K562 (cell line): ENCODE measurements at regions not wholly inside any gene's neighbourhood (a gene's known extent, or its start where the extent isn't known, plus 50 kb on each side); places are given as distances from the start of the nearest gene placed in this dataset.
A peak's percentile ranks its signal among the peaks of the same experiment; 100 is the strongest.

Experiments
- ATAC-seq: fragments of 200-7000 bp; cut with Tn5 transposase; 3 replicates; pipeline ENCODE4 v1.9.1; 2020; ENCODE audit warnings: moderate library complexity
- BruUV-seq: library from RNA; stranded (reverse); fragments of 400-500 nt; replicated peaks from 2 replicates; lab custom pipeline; 2021; lab: Mats Ljungman, UMichigan
- CTCF ChIA-PET: fragments of 300-600 bp; formaldehyde crosslinking; extraction: SDS; loops from one replicate; lab custom pipeline; 2021; ENCODE audit warnings: low intra/inter-chr PET ratio; lab: Yijun Ruan, JAX
- POLR2A ChIA-PET: fragments of 300-600, 350-650 bp; sonication (Branson Sonifier 250); formaldehyde crosslinking; extraction: SDS; loops from one replicate; lab custom pipeline; 2021; ENCODE audit warnings: antibody characterized with exemption, inconsistent platforms; lab: Yijun Ruan, JAX
- DNase-seq, 4 experiments: peaks; one replicate each; pipeline versions ENCODE4 v3.0.0 to v3.0.0-alpha.2; 2011 to 2018; ENCODE audit warnings: low spot score in 3 of 4, mixed read lengths in 3 of 4; ENCODE audit errors: extremely low read depth in 1 of 4
- FAIRE-seq: peaks from 2 replicates; lab custom pipeline; 2011; peaks lifted over from hg19 to GRCh38; lab: Jason Lieb, UNC
- H2AFZ ChIP-seq: 2 replicates; pipeline ENCODE4 v1.6.0; 2011; ENCODE audit warnings: low read depth, low read length, control low read depth, inconsistent platforms
- H3K27ac ChIP-seq: fragments of 200-600 bp; 3 replicates; pipeline ENCODE4 v1.8.0; 2011; ENCODE audit warnings: low read depth, mild to moderate bottlenecking, control low read depth, inconsistent platforms, low read length, moderate library complexity, mixed read lengths; ENCODE audit errors: extremely low read depth
- H3K27me3 ChIP-seq, 2 experiments: fragments of 300-600 bp in 1 of 2; 2 replicates in 1 of 2; 3 replicates in 1 of 2; pipeline versions ENCODE4 v1.6.0 to v1.8.0; 2011; ENCODE audit warnings: inconsistent platforms in 2 of 2, low read length in 2 of 2, mild to moderate bottlenecking in 1 of 2, mixed read lengths in 1 of 2, moderate library complexity in 1 of 2; ENCODE audit not compliant: control insufficient read depth in 2 of 2, insufficient read depth in 2 of 2
- H3K36me3 ChIP-seq: fragments of 300-600 bp; 3 replicates; pipeline ENCODE4 v1.8.0; 2011; ENCODE audit warnings: mild to moderate bottlenecking, low read length, inconsistent platforms; ENCODE audit not compliant: control insufficient read depth, insufficient read depth
- H3K4me1 ChIP-seq, 2 experiments: fragments of 200-600 bp in 1 of 2; replicated peaks in 1 of 2; 2 replicates in 1 of 2; 3 replicates in 1 of 2; pipeline versions ENCODE4 v1.5.1 to v1.8.0; 2011; ENCODE audit warnings: inconsistent platforms in 2 of 2, low read length in 2 of 2, mild to moderate bottlenecking in 1 of 2, mixed read lengths in 1 of 2, moderate library complexity in 1 of 2; ENCODE audit not compliant: control insufficient read depth in 2 of 2, insufficient read depth in 2 of 2
- H3K4me2 ChIP-seq: 2 replicates; pipeline ENCODE4 v1.6.1; 2011; ENCODE audit warnings: low read length, control low read depth, inconsistent platforms, mixed read lengths; ENCODE audit not compliant: insufficient read depth
- H3K4me3 ChIP-seq: fragments of 200-600 bp; sonication (generic), shearing (Covaris generic); 2 replicates; pipeline ENCODE4 v1.5.1; 2016; ENCODE audit warnings: control low read depth, inconsistent platforms
- H3K79me2 ChIP-seq: fragments of 200-600 bp; 3 replicates; pipeline ENCODE4 v1.8.0; 2011; ENCODE audit warnings: low read length, inconsistent platforms; ENCODE audit not compliant: control insufficient read depth, insufficient read depth
- H3K9ac ChIP-seq, 2 experiments: 2 replicates each; pipeline versions ENCODE4 v1.6.0 to v1.6.1; 2011; ENCODE audit warnings: low read depth in 2 of 2, low read length in 2 of 2, control low read depth in 1 of 2, inconsistent platforms in 1 of 2, mild to moderate bottlenecking in 1 of 2, mixed read lengths in 1 of 2; ENCODE audit not compliant: insufficient read depth in 1 of 2
- H3K9me1 ChIP-seq: one replicate; pipeline ENCODE4 v1.6.0; 2011; ENCODE audit warnings: inconsistent platforms, mild to moderate bottlenecking, low read length, moderate library complexity; ENCODE audit not compliant: control insufficient read depth, insufficient read depth
- H3K9me3 ChIP-seq: replicated peaks from 2 replicates; pipeline ENCODE4 v1.5.1; 2011; ENCODE audit warnings: low read depth, low read length, inconsistent platforms; ENCODE audit not compliant: control insufficient read depth, insufficient read depth
- H4K20me1 ChIP-seq: replicated peaks from 2 replicates; pipeline ENCODE4 v1.6.1; 2011; ENCODE audit warnings: low read length, inconsistent platforms, mixed read lengths; ENCODE audit not compliant: control insufficient read depth, insufficient read depth
- ATF1 ChIP-seq, 2 experiments: fragments of 450-650 bp in 1 of 2; IDR thresholded peaks; 2 replicates each; pipeline ENCODE4 v1.6.1; 2016; ENCODE audit warnings: missing compliant biosample characterization in 1 of 2, missing genetic modification characterization in 1 of 2
- CBFA2T3 ChIP-seq: fragments of 450-650 bp; IDR thresholded peaks from 2 replicates; pipeline ENCODE4 v1.6.1; 2017
- CHD4 ChIP-seq: fragments of 200-600 bp; sonication (generic); IDR thresholded peaks from 3 replicates; pipeline ENCODE4 v1.6.1; 2012; ENCODE audit warnings: low read depth, mild to moderate bottlenecking, mixed read lengths, low read length, inconsistent platforms; ENCODE audit not compliant: insufficient read depth, insufficient replicate concordance, poor library complexity, severe bottlenecking
- EZH2 ChIP-seq: IDR thresholded peaks from 2 replicates; pipeline ENCODE4 v1.6.1; 2012; ENCODE audit warnings: low read depth, mild to moderate bottlenecking, inconsistent platforms, low read length, borderline replicate concordance
- FOXA1 ChIP-seq: fragments of 450-650 bp; IDR thresholded peaks from 2 replicates; pipeline ENCODE4 v1.6.1; 2016; ENCODE audit warnings: mild to moderate bottlenecking, borderline replicate concordance
- FOXK1 ChIP-seq: sonication (generic); formaldehyde crosslinking; IDR thresholded peaks from 2 replicates; pipeline ENCODE4 v1.8.0; 2022; ENCODE audit warnings: missing genetic modification reagents, mild to moderate bottlenecking, borderline replicate concordance
- KDM1A ChIP-seq, 2 experiments: fragments of 450-650 bp; IDR thresholded peaks; 2 replicates each; pipeline ENCODE4 v1.6.1; 2016; ENCODE audit warnings: mild to moderate bottlenecking in 2 of 2
- NELFE ChIP-seq: IDR thresholded peaks from 2 replicates; pipeline ENCODE4 v1.6.1; 2011; ENCODE audit warnings: mild to moderate bottlenecking; ENCODE audit not compliant: insufficient read depth, insufficient read length
- TAF9B ChIP-seq: fragments of 450-650 bp; IDR thresholded peaks from 2 replicates; pipeline ENCODE4 v1.6.1; 2018; ENCODE audit warnings: mild to moderate bottlenecking; ENCODE audit not compliant: partially characterized antibody
- TCF7 ChIP-seq: sonication (generic); IDR thresholded peaks from 2 replicates; pipeline ENCODE4 v1.6.1; 2016; ENCODE audit warnings: antibody characterized with exemption, borderline replicate concordance
- ZBTB1 ChIP-seq: sonication (generic); formaldehyde crosslinking; IDR thresholded peaks from 2 replicates; pipeline ENCODE4 v1.8.1; 2023; ENCODE audit warnings: missing genetic modification reagents, low read depth, mild to moderate bottlenecking, borderline replicate concordance
- ZNF232 ChIP-seq: sonication (generic); formaldehyde crosslinking; IDR thresholded peaks from 2 replicates; pipeline ENCODE4 v1.8.0; 2022; ENCODE audit warnings: mild to moderate bottlenecking, missing genetic modification reagents
- ZNF277 ChIP-seq: fragments of 250-450 bp; sonication (Bioruptor Pico); IDR thresholded peaks from 2 replicates; pipeline ENCODE4 v1.8.0; 2022; ENCODE audit warnings: inconsistent platforms, mild to moderate bottlenecking, moderate library complexity, borderline replicate concordance
- ZNF444 ChIP-seq: fragments of 250-450 bp; sonication (Bioruptor Pico); IDR thresholded peaks from 2 replicates; pipeline ENCODE4 v1.4.0; 2020; ENCODE audit warnings: mild to moderate bottlenecking, moderate library complexity
- WGBS: fragments of 100-300 bp; shearing (Covaris generic); methylation state at CpG from one replicate; pipeline ENCODE4 v1.1.6; 2016; ENCODE audit warnings: low coverage, mixed read lengths; ENCODE audit not compliant: insufficient coverage; ENCODE audit errors: missing lambda C conversion rate; 5-methylcytosine and 5-hydroxymethylcytosine counted together
- in situ Hi-C: fragments of 300-500 bp; cut with MboI; formaldehyde crosslinking; loops from 4 replicates; pipeline ENCODE4 v1.15.0; 2018; ENCODE audit warnings: inconsistent platforms, mixed read lengths
- intact Hi-C: fragments of 100-400 bp; cut with micrococcal nuclease; formaldehyde crosslinking; loops from 2 replicates; pipeline ENCODE4 v1.14.2; 2022

- TF ChIP-seq ATF1 (CRISPR knock-in tag; IDR thresholded peaks at IDR 0.05) = no peak
- peak; percentile 9; the same call in 1 of the 2 replicates for TF ChIP-seq ATF1 (tag; IDR thresholded peaks at IDR 0.05)
- TF ChIP-seq ZBTB1 (CRISPR knock-in tag) = no peak
- TF ChIP-seq ZNF277 (CRISPR knock-in tag) = no peak
- no peak for TF ChIP-seq ZNF444
- no peak for TF ChIP-seq FOXA1
- TF ChIP-seq ZNF232 (CRISPR knock-in tag) = no peak
Observed at GRCh38 chr20:30601974-30602373, 655.5 kb upstream of the DEFB115 start (continued).

GRCh38 chr20:30602424-30602823 is 655.0 kb upstream of the DEFB115 start:
- H3K27ac ChIP-seq = no peak overlapping the region
- no peaks in the 10 kb centered on the region for H3K9me1 ChIP-seq
- 0% methylated on average over 2 of the region's 3 CpGs for WGBS
- H3K4me2 ChIP-seq = no peak overlapping the region
- H3K4me1 ChIP-seq = no peaks in the 10 kb centered on the region; a peak in 1 of 5 replicates
- BruUV-seq = no TSS peak
- intact Hi-C loops = loop anchor here (10.0 kb wide), 1 partner anchor 62 kb away; no protein-coding TSS in a partner anchor
- TF ChIP-seq NELFE (no peak), TCF7 (no peak), EZH2 (no peak), TAF9B (no peak), CBFA2T3 (no peak), FOXK1 (CRISPR knock-in tag) (no peak), CHD4 (no peak), KDM1A (IDR thresholded peaks at IDR 0.05) (no peak)
- H3K9ac ChIP-seq = no peak overlapping the region
- FAIRE-seq (no peak), DNase-seq (no peak), ATAC-seq (no peak)
- H3K27me3 ChIP-seq = no peaks in the 10 kb centered on the region
- ChIA-PET POLR2A (no interaction called here), CTCF (no interaction called here)
- no peaks in the 10 kb centered on the region for H3K9me3 ChIP-seq
- no peak overlapping the region for H2AFZ ChIP-seq
- H3K79me2 ChIP-seq = no peaks in the 10 kb centered on the region
- no peaks in the 10 kb centered on the region for H4K20me1 ChIP-seq
- in situ Hi-C loops = no loop called here
- H3K4me3 ChIP-seq = no peak overlapping the region
- no peaks in the 10 kb centered on the region for H3K36me3 ChIP-seq
